Activated naive CD4-positive, alpha-beta T cell treated with Interleukin-2 at 50 U/mL for 16 hours (primary cell): ENCODE measurements at regions not wholly inside any gene's neighbourhood (a gene's known extent, or its start where the extent isn't known, plus 50 kb on each side); places are given as distances from the start of the nearest gene placed in this dataset.
A peak's percentile ranks its signal among the peaks of the same experiment; 100 is the strongest.

Experiments used
- DNase-seq: peaks from one replicate; pipeline ENCODE4 v3.0.0-alpha.2; 2020

GRCh38 chr5:91240175-91240574, 142.9 kb downstream of the ARRDC3 start:
- DNase-seq = no peak

GRCh38 chr5:91235271-91235694, 147.8 kb downstream of the ARRDC3 start:
- no peak for DNase-seq

DNA sequence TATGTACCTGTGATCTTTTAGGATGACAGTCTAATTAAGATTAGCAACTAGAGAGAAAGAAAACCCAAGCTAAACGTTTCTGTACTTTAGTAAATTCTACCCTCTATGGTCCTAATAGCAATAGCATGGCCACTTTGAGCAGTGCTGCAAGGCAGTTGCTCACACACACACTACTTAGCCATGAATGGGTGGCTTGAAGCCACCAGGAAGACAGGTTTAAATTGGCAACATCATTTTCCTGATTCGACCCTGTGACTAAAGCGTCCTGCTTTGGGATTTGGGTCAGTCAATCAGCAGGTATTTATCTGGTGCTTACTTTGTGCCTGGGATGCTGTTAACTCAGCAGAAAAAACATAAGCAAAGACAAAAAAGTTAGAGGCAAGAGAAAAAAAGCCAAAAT, 150.6 kb downstream of the ARRDC3 start:
- no peak for DNase-seq

- no peak for DNase-seq
These were observed 153.9 kb downstream of the ARRDC3 start for GRCh38 chr5:91229031-91229727.

GRCh38 chr5:91228188-91228587, 154.9 kb downstream of the ARRDC3 start:
- DNase-seq = no peak

GRCh38 chr5:91225848-91226686, 157.1 kb downstream of the ARRDC3 start:
- DNase-seq = peak; percentile 62

DNA sequence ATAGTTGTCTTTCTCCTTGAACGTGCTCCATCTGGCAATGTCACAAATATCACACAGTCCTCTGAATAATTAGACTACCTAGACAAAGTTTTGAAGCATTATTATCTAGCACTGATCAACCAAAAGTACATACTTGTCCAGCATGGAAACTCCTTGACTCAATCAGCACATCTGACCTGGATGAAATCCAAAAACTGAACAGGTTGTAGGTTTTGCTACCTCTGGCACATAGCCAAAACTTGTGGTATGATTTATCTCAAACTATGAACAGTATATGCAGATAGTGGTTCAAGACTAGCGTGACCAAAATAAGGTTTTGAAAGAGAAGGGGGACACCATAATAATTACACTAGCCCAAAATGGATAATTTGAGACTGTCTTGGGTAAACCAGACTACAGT, 158.1 kb downstream of the ARRDC3 start:
- DNase-seq = no peak

- DNase-seq = no peak
These were observed 158.7 kb downstream of the ARRDC3 start for GRCh38 chr5:91224456-91224855.

GRCh38 chr5:91223886-91224285, 159.2 kb downstream of the ARRDC3 start:
- no peak for DNase-seq

DNA sequence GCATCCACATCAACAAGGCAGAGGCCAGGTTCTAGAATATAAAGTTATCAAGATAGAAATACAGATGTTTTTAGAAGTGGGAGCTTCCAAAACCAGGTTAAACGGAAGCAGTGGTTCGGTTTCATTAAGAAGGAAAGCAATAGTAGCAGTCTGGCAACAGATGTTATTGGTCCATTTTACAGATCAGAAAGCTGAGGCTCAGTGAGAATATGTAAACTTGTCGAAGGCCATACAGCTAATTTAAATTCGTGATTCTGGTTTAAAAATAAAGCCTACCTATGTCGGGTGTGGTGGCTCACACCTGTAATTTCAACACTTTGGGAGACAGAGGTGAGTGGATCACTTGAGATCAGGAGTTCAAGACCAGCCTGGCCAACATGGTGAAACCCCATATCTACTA, 160.6 kb downstream of the ARRDC3 start:
- no peak for DNase-seq

DNA sequence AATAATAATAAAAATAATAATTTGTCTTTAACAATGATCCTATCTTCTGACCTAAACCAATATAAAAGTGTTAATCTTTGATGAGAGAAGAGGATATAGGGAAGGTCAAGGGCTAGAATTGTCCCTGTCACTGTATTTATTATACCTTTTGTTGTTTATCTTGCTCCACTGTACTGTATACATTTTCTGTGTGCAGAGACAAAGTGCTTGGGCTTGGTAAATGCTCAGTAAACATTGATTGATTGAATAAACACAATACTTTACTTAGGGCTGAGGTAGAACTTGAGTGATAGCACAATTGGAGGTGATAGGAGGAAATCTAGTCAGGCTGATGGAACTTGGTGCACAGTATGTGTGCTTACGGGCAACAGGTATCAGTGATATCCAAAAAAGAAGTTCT, 161.2 kb downstream of the ARRDC3 start:
- DNase-seq = no peak

GRCh38 chr5:91219803-91220371, 163.2 kb downstream of the ARRDC3 start:
- peak; percentile 29 for DNase-seq

GRCh38 chr5:91219091-91219802, 163.9 kb downstream of the ARRDC3 start:
- DNase-seq = no peak

DNA sequence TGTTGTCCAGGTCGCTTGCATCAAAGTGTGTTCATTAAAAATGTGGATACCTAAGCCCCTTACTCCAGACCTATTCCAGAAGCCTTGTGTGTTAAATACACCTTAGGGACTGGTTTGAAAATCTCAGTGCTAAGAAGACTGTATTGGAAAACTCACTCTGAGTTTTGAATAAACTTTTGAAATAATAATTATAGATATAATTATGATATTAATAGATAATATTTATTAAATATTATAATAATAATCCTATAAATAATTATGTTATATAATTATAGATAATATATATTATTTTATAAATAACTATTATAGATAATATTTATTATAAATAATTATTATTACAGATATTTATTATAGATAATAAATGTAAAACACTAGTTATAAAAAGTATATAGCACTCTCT, 165.3 kb downstream of the ARRDC3 start:
- no peak for DNase-seq

- DNase-seq = no peak
These were observed 168.5 kb downstream of the ARRDC3 start for GRCh38 chr5:91214571-91214970.
